ENCODE measurements at regions not wholly inside any gene's neighbourhood (a gene's known extent, or its start where the extent isn't known, plus 50 kb on each side); places are given as distances from the start of the nearest gene placed in this dataset.

GRCh38 chr6:2454180-2454579 lies 208.8 kb upstream of the GMDS start:
- no peak overlapping the region for H3K4me3 ChIP-seq (ENCODE audit: low read depth in 2 of 2, low read length in 2 of 2)
- DNase-seq (ENCODE audit: low read depth, low spot score) (no peak), ATAC-seq (no peak)
- no peak overlapping the region for H3K27ac ChIP-seq (ENCODE audit: low read length)
- CTCF ChIA-PET = no interaction called here
- TF ChIP-seq REST (IDR thresholded peaks at IDR 0.05; ENCODE audit: insufficient read depth in 1 of 2, low read depth in 2 of 2, low read length in 1 of 2) (no peak), POLR2AphosphoS5 (IDR thresholded peaks at IDR 0.05; ENCODE audit: low read depth, low read length) (no peak), TCF7L2 (IDR thresholded peaks at IDR 0.05; ENCODE audit: low read depth, low read length) (no peak), CTCF (IDR thresholded peaks at IDR 0.05) (no peak), SIN3A (IDR thresholded peaks at IDR 0.05; ENCODE audit: borderline replicate concordance, insufficient read depth, low read depth, low read length) (no peak)
- H3K36me3 ChIP-seq (ENCODE audit: control insufficient read depth, insufficient read depth, low read length) = no peaks in the 10 kb centered on the region
- in situ Hi-C loops (cut with HindIII; ENCODE audit: low pct_unique_long_range_greater_than_20kb, low sequenced_read_pairs) = no loop called here
- H3K27me3 ChIP-seq (ENCODE audit: control insufficient read depth, insufficient read depth, low read length) = no peaks in the 10 kb centered on the region; the same call in 1 of the 2 replicates
- POLR2A ChIA-PET = no interaction called here
- no TSS peak for BruUV-seq (replicated peaks)
- H3K9me3 ChIP-seq (ENCODE audit: control insufficient read depth, insufficient read depth, low read depth, low read length) = no peaks in the 10 kb centered on the region
- intact Hi-C loops (cut with micrococcal nuclease; ENCODE audit: unreplicated experiment) = no loop called here
- no peaks in the 10 kb centered on the region for H3K4me1 ChIP-seq (ENCODE audit: control insufficient read depth, insufficient read depth, low read length)

GRCh38 chr6:2450546-2450945 lies 205.1 kb upstream of the GMDS start:
- intact Hi-C loops (cut with micrococcal nuclease; ENCODE audit: unreplicated experiment) = no loop called here
- in situ Hi-C loops (cut with HindIII; ENCODE audit: low pct_unique_long_range_greater_than_20kb, low sequenced_read_pairs) = no loop called here
- ChIA-PET CTCF (no interaction called here), POLR2A (interaction anchor here (0.7 kb wide), 1 partner anchor 1064 kb away, joined by 5 read pairs; no protein-coding TSS in a partner anchor)
- Histone ChIP-seq H3K27ac (ENCODE audit: low read length) (no peak overlapping the region), H3K36me3 (ENCODE audit: control insufficient read depth, insufficient read depth, low read length) (no peaks in the 10 kb centered on the region), H3K27me3 (ENCODE audit: control insufficient read depth, insufficient read depth, low read length) (no peaks in the 10 kb centered on the region; the same call in none of the 2 replicates), H3K4me1 (ENCODE audit: control insufficient read depth, insufficient read depth, low read length) (no peaks in the 10 kb centered on the region), H3K4me3 (ENCODE audit: low read depth in 2 of 2, low read length in 2 of 2) (no peak overlapping the region), H3K9me3 (ENCODE audit: control insufficient read depth, insufficient read depth, low read depth, low read length) (no peaks in the 10 kb centered on the region)
- ATAC-seq (no peak), DNase-seq (ENCODE audit: low read depth, low spot score) (no peak)
- TF ChIP-seq POLR2AphosphoS5 (IDR thresholded peaks at IDR 0.05; ENCODE audit: low read depth, low read length) = no peak
- TF ChIP-seq CTCF (IDR thresholded peaks at IDR 0.05) = no peak
- no peak for TF ChIP-seq TCF7L2 (IDR thresholded peaks at IDR 0.05; ENCODE audit: low read depth, low read length)
- no peak for TF ChIP-seq REST (IDR thresholded peaks at IDR 0.05; ENCODE audit: insufficient read depth in 1 of 2, low read depth in 2 of 2, low read length in 1 of 2)
- TF ChIP-seq SIN3A (IDR thresholded peaks at IDR 0.05; ENCODE audit: borderline replicate concordance, insufficient read depth, low read depth, low read length) = no peak
- no TSS peak for BruUV-seq (replicated peaks)

All from Panc1 (cell line).